PFSK-1 (cell line): ENCODE measurements at regions not wholly inside any gene's neighbourhood (a gene's known extent, or its start where the extent isn't known, plus 50 kb on each side); places are given as distances from the start of the nearest gene placed in this dataset.

Experiments used
- FOXP2 ChIP-seq: optimal IDR thresholded peaks from 2 replicates; pipeline ENCODE3; 2011; ENCODE audit warnings: borderline replicate concordance, control low read depth, inconsistent platforms; ENCODE audit not compliant: insufficient read depth; ENCODE audit errors: extremely low read length, extremely low read depth
- POLR2AphosphoS5 ChIP-seq: IDR thresholded peaks from 2 replicates; pipeline ENCODE4 v1.6.1; 2012; ENCODE audit warnings: low read depth, mild to moderate bottlenecking, control low read depth, low read length, moderate library complexity
- REST ChIP-seq, 2 experiments: IDR thresholded peaks; 2 replicates each; pipeline versions ENCODE4 v1.6.1 to v1.8.0; 2011 to 2012; ENCODE audit warnings: low read depth in 2 of 2, low read length in 2 of 2, control low read depth in 1 of 2, inconsistent platforms in 1 of 2, mild to moderate bottlenecking in 1 of 2, moderate library complexity in 1 of 2; ENCODE audit not compliant: insufficient read depth in 1 of 2
- SIN3A ChIP-seq: IDR thresholded peaks from 2 replicates; pipeline ENCODE4 v1.6.1; 2012; ENCODE audit warnings: mild to moderate bottlenecking, low read length, moderate library complexity, borderline replicate concordance; ENCODE audit not compliant: insufficient read depth
- TAF1 ChIP-seq: IDR thresholded peaks from 2 replicates; pipeline ENCODE4 v1.6.1; 2012; ENCODE audit warnings: low read length, control low read depth, borderline replicate concordance; ENCODE audit not compliant: insufficient read depth

GRCh38 chr7:42624471-42624870, 287.4 kb downstream of the C7orf25 start:
- no peak for TF ChIP-seq REST (IDR thresholded peaks at IDR 0.05; ENCODE audit: insufficient read depth in 1 of 2, low read depth in 2 of 2, low read length in 2 of 2)
- TF ChIP-seq FOXP2 = no peak
- no peak for TF ChIP-seq TAF1
- no peak for TF ChIP-seq SIN3A
- no peak for TF ChIP-seq POLR2AphosphoS5
